VCaP (cell line): ENCODE measurements at regions not wholly inside any gene's neighbourhood (a gene's known extent, or its start where the extent isn't known, plus 50 kb on each side); places are given as distances from the start of the nearest gene placed in this dataset.

Experiments used
- H3K27ac ChIP-seq: fragments of 450-650 bp; 2 replicates; pipeline ENCODE4 v1.5.1; 2017
- CTCF ChIP-seq: fragments of 450-650 bp; conservative IDR thresholded peaks from 2 replicates; pipeline ENCODE4 v1.5.1; 2017; ENCODE audit warnings: mild to moderate bottlenecking, moderate library complexity

- H3K27ac ChIP-seq: no peak overlapping the region
- TF ChIP-seq CTCF: peak; percentile 58; the same call in 1 of the 2 replicates
These were observed 762.2 kb upstream of the ALCAM start for GRCh38 chr3:104604326-104605010.

GRCh38 chr3:104606812-104607211, 759.9 kb upstream of the ALCAM start:
- TF ChIP-seq CTCF: no peak
- H3K27ac ChIP-seq: no peak overlapping the region

- no peak; the same call in 1 of the 2 replicates for TF ChIP-seq CTCF
- peak overlapping the region; percentile 42 for H3K27ac ChIP-seq
These were observed 755.7 kb upstream of the ALCAM start for GRCh38 chr3:104610730-104611652.

GRCh38 chr3:104612218-104612617, 754.5 kb upstream of the ALCAM start:
- no peak for TF ChIP-seq CTCF
- peak overlapping the region; percentile 42; the same call in 1 of the 2 replicates for H3K27ac ChIP-seq

- TF ChIP-seq CTCF: no peak
- peak overlapping the region; percentile 61 for H3K27ac ChIP-seq
These were observed 752.1 kb upstream of the ALCAM start for GRCh38 chr3:104614564-104614963.

- peak; percentile 88 for TF ChIP-seq CTCF
- no peak overlapping the region for H3K27ac ChIP-seq
These were observed 738.4 kb upstream of the ALCAM start for GRCh38 chr3:104628185-104628789.

- H3K27ac ChIP-seq: no peak overlapping the region
- TF ChIP-seq CTCF: no peak
These were observed 737.7 kb upstream of the ALCAM start for GRCh38 chr3:104629038-104629437.
